RWPE2 (cell line): ENCODE measurements at regions not wholly inside any gene's neighbourhood (a gene's known extent, or its start where the extent isn't known, plus 50 kb on each side); places are given as distances from the start of the nearest gene placed in this dataset.

Source experiments
- ATAC-seq: fragments of 200-7000 bp; cut with Tn5 transposase; 3 replicates; pipeline ENCODE4 v1.9.1; 2021; ENCODE audit warnings: low read depth
- DNase-seq: peaks from one replicate; pipeline ENCODE4 v3.0.0-alpha.2; 2020; ENCODE audit warnings: low spot score
- H3K27ac ChIP-seq: fragments of 450-650 bp; 2 replicates; pipeline ENCODE4 v1.5.1; 2017; ENCODE audit warnings: mild to moderate bottlenecking; ENCODE audit not compliant: poor library complexity, severe bottlenecking
- H3K27me3 ChIP-seq: fragments of 250-450 bp; sonication (Bioruptor Pico); 2 replicates; pipeline ENCODE4 v1.5.1; 2021; ENCODE audit warnings: mild to moderate bottlenecking, moderate library complexity; ENCODE audit not compliant: insufficient read depth, poor library complexity, severe bottlenecking
- H3K36me3 ChIP-seq: fragments of 250-450 bp; sonication (Bioruptor Pico); 2 replicates; pipeline ENCODE4 v1.5.1; 2020; ENCODE audit warnings: low read depth, mild to moderate bottlenecking, moderate library complexity
- H3K4me1 ChIP-seq: fragments of 250-450 bp; sonication (Bioruptor Pico); 2 replicates; pipeline ENCODE4 v1.5.1; 2021; ENCODE audit warnings: mild to moderate bottlenecking, moderate library complexity; ENCODE audit not compliant: insufficient read depth, poor library complexity, severe bottlenecking
- H3K4me3 ChIP-seq: fragments of 250-450 bp; sonication (Bioruptor Pico); 2 replicates; pipeline ENCODE4 v1.5.1; 2021; ENCODE audit warnings: mild to moderate bottlenecking, moderate library complexity; ENCODE audit not compliant: severe bottlenecking
- H3K9me3 ChIP-seq: fragments of 250-450 bp; sonication (Bioruptor Pico); 2 replicates; pipeline ENCODE4 v1.5.1; 2021; ENCODE audit warnings: mild to moderate bottlenecking, moderate library complexity; ENCODE audit not compliant: severe bottlenecking
- TF ChIP-seq, protein P1 (sequence below): fragments of 450-650 bp; IDR thresholded peaks from one replicate; pipeline ENCODE4 v1.5.1; 2017; ENCODE audit warnings: mild to moderate bottlenecking, moderate library complexity; ENCODE audit not compliant: poor library complexity, severe bottlenecking

DNA sequence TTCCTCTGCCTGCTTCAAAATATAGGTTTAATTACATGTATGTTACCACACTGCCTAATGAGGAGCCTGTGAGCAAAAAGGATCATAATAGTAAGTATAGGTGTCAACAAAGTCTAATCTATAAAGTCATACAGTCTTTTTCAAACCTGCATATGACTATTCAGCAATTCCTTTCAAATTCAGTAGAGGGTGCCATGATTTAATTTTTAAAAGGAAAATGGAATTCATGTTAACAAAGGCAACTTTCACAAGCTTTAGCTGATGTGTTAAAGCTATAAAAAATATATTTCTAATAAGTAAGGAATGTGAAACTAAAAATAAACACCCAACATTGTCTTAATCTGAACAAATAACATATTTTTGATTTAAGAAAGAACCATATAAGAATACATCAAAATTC lies 52.1 kb downstream of the MPP7 start:
- peaks cover 30% of the 10 kb centered on the region for H3K4me1 ChIP-seq
- DNase-seq (no peak), ATAC-seq (no peak)
- H3K36me3 ChIP-seq = no peaks in the 10 kb centered on the region
- H3K9me3 ChIP-seq = no peaks in the 10 kb centered on the region
- no peak overlapping the region for H3K27ac ChIP-seq
- TF ChIP-seq, protein P1, sequence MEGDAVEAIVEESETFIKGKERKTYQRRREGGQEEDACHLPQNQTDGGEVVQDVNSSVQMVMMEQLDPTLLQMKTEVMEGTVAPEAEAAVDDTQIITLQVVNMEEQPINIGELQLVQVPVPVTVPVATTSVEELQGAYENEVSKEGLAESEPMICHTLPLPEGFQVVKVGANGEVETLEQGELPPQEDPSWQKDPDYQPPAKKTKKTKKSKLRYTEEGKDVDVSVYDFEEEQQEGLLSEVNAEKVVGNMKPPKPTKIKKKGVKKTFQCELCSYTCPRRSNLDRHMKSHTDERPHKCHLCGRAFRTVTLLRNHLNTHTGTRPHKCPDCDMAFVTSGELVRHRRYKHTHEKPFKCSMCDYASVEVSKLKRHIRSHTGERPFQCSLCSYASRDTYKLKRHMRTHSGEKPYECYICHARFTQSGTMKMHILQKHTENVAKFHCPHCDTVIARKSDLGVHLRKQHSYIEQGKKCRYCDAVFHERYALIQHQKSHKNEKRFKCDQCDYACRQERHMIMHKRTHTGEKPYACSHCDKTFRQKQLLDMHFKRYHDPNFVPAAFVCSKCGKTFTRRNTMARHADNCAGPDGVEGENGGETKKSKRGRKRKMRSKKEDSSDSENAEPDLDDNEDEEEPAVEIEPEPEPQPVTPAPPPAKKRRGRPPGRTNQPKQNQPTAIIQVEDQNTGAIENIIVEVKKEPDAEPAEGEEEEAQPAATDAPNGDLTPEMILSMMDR = peak; percentile 73
- no peak overlapping the region for H3K4me3 ChIP-seq
- no peaks in the 10 kb centered on the region for H3K27me3 ChIP-seq

DNA sequence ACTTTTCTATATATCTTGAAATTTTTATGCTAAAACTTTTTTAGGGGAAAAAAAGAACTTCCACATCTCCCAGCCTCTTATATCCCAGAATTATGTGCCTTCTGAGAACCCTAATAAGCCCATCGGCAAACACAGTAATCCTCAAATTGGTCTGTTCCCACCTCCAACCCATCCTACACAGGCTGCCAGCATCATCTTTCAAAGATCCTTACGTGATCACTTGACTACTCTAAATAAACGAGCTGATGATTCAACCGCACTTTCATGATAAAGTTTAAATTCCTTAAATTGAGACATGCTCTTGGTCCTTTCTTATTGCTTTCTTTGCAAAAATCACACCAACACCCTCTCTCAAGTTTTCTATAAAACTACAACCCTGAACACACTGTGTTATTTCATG lies 52.5 kb downstream of the MPP7 start:
- no peaks in the 10 kb centered on the region for H3K27me3 ChIP-seq
- ATAC-seq (no peak), DNase-seq (no peak)
- H3K4me3 ChIP-seq = no peak overlapping the region
- no peaks in the 10 kb centered on the region for H3K36me3 ChIP-seq
- no peaks in the 10 kb centered on the region for H3K9me3 ChIP-seq
- H3K27ac ChIP-seq = no peak overlapping the region
- peaks cover 27% of the 10 kb centered on the region for H3K4me1 ChIP-seq
- TF ChIP-seq, protein P1 = no peak

DNA sequence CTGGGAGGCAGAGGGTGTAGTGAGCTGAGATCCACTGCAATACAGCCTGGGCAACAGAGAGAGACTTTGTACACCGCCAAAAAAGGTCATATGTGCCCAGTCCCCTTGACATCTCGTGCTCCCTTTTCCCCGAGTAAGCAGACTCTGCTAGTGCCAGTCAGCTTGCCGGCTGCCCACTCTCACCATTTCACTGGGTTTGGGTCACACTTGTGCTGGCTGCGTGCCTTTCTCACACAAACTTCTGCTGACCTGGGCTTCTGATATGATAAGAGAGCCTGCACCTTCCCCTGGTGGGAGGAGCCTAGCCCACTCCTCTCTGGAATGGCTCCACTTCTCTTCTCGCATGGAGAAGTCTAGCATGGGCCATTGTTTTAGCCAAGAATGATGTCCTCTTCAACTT lies 53.4 kb downstream of the MPP7 start:
- TF ChIP-seq, protein P1 = no peak
- peaks cover 22% of the 10 kb centered on the region for H3K4me1 ChIP-seq
- no peak overlapping the region for H3K4me3 ChIP-seq
- no peaks in the 10 kb centered on the region for H3K9me3 ChIP-seq
- H3K36me3 ChIP-seq = no peaks in the 10 kb centered on the region
- DNase-seq = no peak
- no peaks in the 10 kb centered on the region for H3K27me3 ChIP-seq
- no peak for ATAC-seq
- no peak overlapping the region for H3K27ac ChIP-seq

DNA sequence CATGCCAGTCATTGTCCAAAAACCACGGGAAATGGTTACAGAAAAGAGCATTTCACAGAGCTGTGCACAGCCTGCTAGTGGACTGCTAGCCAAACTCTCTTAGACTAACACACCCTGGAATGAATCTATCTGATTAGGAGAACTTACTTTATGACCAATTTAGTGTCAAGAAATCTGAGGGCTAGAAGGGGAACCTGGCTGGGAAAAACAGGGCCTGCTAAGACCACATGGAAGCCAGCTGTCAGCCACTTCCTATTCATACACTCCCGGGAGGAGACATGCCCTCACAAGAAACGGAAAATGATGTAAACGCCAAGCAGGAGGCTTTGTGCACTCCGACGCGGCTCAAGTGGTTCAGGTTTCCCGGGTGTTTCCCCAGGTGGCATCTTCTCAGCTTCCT lies 54.8 kb downstream of the MPP7 start:
- Histone ChIP-seq H3K4me1 (peaks cover 15% of the 10 kb centered on the region), H3K36me3 (no peaks in the 10 kb centered on the region), H3K27me3 (no peaks in the 10 kb centered on the region), H3K9me3 (no peaks in the 10 kb centered on the region), H3K4me3 (no peak overlapping the region), H3K27ac (peak overlapping the region; percentile 20)
- TF ChIP-seq, protein P1 = no peak
- ATAC-seq (peak; percentile 90), DNase-seq (no peak)

DNA sequence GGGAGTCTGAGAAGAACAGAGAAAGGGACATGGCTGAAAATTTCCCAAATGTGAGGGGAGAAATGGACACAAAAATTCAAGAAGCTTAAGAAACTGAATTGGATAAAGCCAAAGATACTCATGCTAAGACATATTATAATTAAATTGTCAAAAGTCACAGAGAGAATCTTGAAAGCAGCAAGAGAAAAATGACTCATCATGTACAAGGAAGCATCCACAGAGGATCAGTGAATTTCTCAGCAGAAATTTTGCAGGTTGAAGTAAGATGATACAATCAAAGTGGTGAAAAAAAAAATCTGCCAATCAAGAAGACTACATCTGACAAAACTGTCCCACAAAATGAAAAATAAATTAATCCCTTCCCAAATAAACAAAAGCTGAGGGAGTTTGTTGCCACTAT lies 56.8 kb downstream of the MPP7 start:
- H3K27me3 ChIP-seq = no peaks in the 10 kb centered on the region
- H3K4me1 ChIP-seq = peaks cover 15% of the 10 kb centered on the region
- H3K9me3 ChIP-seq = no peaks in the 10 kb centered on the region
- no peak for ATAC-seq
- no peak overlapping the region for H3K4me3 ChIP-seq
- H3K36me3 ChIP-seq = no peaks in the 10 kb centered on the region
- no peak overlapping the region for H3K27ac ChIP-seq
- TF ChIP-seq, protein P1 = no peak
- no peak for DNase-seq
